ENCODE measurements at regions not wholly inside any gene's neighbourhood (a gene's known extent, or its start where the extent isn't known, plus 50 kb on each side); places are given as distances from the start of the nearest gene placed in this dataset.

DNA sequence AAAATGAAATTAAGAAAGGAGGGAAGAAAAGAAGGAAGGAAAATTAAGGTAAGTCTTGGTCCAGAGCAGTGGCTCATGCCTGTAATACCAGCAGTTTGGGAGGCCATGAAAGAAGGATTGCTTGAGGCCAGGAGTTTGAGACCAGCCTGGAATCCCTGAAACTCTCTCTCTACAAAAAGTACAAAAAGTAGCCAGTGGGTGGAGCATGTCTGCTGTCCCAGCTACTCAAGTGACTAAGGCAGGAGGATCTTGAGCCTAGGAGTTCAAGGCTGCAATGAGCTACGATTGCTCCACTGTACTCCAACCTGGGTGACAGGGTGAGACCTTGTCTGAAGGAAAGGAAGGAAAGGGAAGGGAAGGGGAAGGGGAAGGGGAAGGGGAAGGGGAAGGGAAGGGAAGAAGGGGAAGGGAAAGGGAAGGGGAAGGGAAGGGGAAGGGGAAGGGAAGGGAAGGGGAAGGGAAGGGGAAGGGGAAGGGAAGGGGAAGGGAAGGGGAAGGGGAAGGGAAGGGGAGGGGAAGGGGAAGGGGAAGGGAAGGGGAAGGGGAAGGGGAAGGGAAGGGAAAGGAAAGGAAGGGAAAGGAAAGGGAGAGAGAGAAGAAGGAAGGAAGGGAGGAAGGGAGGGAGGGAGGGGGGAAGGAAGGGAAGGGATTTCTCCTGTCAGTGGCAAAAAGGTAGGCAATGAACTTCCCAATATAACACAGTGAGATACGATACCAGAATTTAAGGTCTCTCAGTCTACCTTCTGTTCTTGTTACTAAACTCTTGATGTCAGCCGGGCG is 412.8 kb downstream of the CMPK2 start:
- DNase-seq (ENCODE audit: low read depth in 2 of 2), result no peak

DNA sequence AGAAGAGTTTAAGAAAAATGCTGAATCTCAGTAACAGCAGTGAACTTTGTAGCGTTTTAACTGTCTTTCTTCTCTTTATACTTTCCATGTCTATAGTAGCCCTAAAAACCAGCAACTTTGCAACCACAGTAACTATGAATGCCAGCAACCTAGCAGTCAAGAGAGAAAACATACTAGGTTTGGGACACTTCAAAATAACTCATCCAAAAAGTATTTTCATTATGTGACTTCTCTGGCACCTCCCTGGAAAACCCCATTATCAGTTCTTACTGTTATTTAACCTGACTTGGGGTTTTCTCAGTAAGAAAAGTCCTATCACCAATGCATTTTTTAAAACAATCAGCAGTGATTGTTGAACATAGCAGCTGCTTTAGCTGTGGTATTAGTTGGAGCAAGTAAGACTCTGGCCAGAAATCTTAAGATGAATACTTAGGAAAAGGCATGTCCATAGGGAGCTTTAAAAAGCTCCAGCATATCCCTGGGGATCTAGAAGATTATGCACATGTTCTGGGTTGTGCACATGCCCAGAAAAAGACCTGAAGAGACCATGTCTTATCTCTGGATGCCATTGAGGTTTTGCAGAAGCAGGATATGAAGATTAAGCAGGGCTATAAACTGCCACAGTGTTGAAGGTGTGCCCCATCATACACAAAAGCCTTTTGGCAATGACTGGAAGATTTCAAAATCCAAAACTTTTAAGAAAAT is 411.3 kb downstream of the CMPK2 start:
- no peak for DNase-seq (ENCODE audit: low read depth in 2 of 2)

DNA sequence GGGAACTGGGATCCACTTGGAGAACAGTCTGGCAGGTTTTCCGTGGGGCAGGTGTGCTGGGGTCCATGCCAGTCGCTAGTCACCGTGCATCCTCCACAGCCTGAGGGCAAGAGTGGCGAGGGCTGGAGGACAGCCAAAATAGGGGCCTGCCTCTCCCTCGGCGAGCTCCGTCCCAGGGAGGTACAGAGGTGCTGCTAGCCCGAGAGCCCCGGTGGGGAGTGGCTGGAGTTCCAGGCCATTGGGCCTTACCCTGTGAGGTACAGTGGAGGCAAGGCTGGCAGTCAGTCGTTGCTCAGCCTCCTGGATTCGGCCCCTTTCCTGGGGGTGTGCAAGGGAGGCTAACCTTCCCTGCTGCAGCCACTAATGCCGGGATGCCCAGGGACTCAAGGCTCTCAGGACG is 406.6 kb downstream of the CMPK2 start:
- no peak for DNase-seq (ENCODE audit: low read depth in 2 of 2)

DNA sequence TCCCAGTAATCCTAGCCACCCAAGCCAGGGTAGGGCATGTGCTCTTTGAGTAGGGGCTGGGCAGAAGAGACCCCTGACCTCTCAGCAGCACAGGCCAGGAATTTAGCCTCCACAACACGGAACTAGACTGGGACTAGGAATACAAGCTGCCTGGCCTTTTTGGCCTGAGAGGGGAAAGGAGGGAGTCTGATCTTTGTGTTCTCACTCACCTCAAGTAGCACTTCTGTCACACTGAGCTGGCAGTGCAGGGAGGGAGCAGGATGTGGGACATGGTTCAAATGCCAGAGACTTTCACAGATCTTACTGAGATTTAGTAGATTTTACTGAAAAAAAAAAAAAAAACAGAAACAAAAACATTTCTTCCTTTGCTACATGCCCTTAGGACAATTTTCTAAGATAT is 395.2 kb downstream of the CMPK2 start:
- no peak for DNase-seq (ENCODE audit: low read depth in 2 of 2)

DNA sequence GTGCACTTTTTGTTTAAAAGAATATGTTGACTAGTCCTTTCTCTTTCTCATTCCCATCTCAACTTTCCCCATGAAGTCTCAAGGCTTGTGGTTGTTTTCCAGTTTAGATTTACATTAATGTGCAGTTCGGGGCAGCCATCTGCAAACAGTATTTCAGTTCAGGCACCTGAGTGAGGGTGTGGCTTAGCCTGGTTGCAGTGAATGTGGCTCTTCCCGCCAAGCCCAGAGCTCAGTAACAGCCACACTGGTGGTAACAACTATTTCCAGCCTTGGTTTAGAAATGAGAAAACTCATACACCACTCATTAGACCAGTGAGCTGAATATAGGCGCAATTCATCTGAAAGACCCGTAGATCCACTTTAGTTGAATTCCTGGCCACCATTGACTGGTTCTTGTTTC is 394.3 kb downstream of the CMPK2 start:
- DNase-seq (ENCODE audit: low read depth in 2 of 2), result no peak

DNA sequence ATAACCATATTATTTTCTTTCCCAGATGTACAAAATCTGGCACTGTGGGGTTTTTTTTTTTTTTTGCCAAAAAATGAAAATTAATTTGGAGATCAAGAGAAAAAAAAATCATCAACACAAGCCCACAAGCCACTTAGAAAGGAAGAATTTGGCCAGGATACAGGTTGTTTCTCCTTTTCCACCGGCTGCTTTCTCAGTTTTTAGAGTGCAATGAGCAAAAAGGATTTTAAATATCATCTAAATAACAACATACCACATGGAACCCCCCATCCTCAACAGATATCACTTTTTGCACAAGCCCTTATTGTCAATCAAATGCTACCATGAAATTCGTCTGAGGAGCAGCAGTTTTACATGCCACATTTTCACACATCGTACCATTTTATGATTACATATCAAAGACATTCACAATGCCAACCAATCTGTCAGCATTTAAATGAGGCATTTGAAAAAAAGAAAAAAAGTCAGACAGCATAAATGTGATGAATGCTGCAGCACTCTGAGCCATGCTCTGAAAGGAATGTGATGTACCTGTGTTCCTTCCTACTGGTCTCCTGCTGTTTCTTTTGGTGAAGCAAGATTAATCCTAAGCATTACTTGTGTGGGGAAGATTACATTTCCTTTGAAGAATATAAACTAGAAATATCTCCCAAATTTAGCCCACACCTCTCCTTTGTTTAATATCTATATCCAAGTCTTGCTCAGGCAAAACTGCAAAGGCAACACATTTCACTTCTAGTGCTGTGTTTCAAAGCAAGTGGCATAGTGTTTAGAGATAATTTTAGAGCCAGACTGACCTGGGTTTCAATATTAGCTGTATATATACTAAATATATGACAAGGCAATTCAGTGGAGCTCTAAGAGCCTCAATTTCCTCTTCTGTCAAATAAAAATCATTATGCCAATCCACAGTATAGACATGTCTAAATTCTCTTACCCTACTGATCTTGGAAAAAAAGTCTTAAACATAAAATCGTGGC is 391.3 kb downstream of the CMPK2 start:
- DNase-seq (ENCODE audit: low read depth in 2 of 2), result no peak

DNA sequence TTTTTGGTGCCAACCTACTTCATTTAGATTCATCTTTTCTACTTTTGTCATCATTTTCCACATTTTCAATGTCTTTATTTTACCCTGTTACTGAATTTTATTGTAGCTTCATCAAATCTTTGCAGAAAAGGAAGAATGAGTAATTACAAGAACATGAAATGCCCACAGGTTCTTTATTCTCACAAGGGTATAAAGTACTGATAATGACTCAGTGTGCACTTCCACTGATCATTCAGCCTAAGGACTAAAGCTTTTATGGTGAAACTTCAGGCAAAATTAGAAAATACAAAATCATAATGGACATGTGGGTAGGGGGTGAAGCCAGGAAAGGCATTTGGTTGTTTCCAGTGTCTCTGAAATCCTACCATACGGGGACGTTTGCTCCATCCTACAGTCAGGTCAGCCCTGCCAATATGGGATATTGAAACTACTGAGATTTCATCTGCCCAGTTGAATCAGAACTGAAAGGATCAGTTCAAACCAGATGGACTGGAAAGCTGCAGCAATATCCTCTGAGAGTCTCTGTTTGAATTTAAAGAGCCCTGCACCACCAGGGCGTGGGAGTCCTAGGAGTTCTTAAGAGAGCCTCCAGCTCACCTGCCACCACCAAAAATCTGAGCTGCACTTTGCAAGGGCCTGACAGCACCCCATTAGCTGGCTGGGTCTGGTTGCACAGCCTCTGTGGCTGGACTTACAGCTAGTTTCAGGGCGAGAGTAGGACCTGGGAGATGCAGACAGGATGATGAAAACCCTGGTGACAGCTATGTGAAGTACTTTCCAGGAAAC is 390.4 kb downstream of the CMPK2 start:
- no peak for DNase-seq (ENCODE audit: low read depth in 2 of 2)

DNA sequence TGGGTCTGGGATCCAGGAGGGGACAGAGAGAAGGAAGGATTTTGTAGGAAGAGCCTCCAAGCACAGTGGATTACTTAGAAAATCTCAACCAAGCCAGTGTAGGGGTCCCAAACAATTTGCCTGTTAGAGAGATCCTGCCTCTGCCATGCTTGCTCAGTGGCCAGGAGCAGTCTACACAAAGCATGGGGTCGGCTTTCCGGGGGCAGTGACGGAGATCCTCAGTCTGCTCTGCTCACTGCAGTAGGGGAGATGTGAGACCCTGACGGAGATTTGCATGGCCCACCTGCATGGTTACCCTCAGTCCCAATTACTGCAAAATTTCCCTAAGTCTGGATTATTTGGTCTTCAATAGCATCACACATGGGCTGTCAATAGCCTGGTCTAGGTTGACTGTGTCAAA is 385.2 kb downstream of the CMPK2 start:
- DNase-seq (ENCODE audit: low read depth in 2 of 2), result no peak

DNA sequence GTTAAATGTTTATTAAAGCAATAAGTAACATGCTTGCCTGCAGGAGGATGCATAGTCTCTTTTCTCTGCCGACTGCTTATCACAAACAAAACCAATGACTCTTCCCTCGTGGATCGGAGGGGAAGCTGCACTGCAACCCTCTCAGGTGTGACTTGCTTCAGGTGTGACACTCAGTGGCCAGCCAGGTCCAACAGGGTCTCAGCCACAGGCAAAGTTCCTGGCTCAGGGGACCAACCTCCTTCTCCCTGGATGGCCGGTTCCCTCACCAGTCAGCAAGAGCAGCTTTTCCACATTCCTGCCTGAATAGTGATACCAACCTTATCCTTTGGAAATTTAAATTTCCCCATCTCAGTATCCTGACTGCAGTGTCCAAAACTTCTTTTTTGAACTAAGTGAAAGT is 383.5 kb downstream of the CMPK2 start:
- no peak for DNase-seq (ENCODE audit: low read depth in 2 of 2)

DNA sequence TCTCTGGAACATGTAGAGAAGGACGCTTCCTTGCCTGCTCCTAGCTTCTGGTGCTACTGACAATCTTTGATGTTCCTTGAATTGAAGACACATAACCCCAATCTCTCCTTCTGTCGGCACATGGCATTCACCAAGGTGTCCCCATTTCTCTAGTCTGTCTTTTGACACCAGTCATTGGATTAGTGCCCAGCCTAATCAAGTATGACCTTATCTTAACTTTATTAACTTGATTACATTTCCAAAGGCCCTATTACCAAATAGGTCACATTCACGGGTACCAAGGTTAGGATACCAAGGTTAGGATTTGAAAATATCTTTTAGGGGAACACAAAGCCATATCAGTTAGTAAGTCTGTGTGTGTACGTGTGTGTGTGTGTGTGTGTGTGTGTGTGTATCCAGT is 377.9 kb downstream of the CMPK2 start:
- DNase-seq (ENCODE audit: low read depth in 2 of 2), result no peak

DNA sequence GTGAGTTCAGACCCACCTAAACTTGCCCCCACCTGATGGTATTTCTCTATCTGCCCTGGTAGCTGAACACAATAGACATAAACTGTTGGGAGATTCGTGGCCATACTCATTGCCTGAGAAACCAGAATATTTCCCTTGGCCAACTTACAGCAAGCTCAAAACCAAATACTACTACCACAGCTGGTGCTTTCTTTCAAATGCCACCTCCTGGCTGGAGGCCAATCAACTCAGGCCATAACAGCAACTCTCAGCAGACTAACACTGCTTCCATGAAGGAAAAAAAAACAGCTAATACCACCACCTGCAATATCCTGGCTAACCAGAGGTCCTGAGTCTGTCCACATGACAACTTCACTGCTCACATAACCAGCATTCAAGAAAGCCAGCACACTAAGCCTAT is 373.1 kb downstream of the CMPK2 start:
- DNase-seq (ENCODE audit: low read depth in 2 of 2), result no peak

DNA sequence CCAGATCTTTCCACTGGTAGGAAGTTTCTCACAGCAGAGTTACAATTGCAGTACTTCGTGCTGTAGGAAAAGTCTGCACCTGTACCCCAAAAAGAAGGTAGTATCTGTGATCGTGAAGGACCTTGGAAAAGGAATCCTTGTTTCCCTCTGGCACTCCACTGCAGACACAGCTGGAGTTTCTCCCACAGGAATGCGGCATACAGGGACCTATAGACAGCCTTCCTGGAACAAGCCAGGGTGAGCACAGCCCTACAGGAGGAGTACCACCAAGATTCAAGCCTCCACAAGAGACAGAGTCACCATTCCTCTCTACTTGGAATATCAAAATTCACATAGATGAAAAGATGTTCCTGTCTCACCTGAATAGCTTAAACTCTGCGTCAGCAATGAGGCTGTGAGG is 372.4 kb downstream of the CMPK2 start:
- DNase-seq (ENCODE audit: low read depth in 2 of 2), result no peak

DNA sequence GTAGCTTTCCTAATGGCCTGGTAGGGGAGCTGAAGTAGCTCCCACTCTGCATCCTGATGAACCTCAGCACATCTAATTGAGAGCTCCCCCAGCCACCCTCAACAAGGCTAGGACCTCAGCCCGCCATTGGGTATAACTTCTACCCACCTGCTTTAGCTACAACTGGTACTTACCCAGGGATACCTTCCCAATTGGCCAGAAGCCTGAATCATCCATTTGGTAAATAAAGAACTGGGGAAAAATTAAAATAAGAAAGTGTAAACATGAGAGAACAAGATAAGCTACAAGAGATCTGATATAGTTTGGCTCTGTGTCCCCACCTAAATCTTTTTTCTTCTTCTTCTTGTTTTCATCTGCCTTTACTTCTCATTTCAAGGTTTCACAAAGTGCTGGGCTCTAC is 372.0 kb downstream of the CMPK2 start:
- DNase-seq (ENCODE audit: low read depth in 2 of 2), result no peak

DNA sequence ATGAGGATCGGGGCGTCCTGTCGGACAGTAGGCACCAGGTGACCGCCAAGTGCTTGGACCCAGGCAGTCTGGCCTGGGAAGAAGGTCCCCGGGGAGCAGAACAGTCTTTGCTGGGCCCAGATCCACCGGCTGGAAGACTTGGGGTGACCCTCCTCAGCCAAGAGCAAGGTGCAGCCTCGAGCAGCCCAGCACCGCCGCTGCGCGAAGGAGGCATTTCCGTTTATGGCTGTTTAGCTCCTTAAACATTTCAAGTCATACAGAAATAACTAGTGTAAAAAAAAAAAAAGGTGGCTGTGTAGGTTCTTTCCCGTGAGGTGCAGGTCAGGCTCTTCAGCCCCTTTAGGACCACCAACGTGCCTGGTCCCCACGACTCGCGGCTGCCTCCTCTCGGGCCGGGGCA is 370.2 kb downstream of the CMPK2 start:
- no peak for DNase-seq (ENCODE audit: low read depth in 2 of 2)

DNA sequence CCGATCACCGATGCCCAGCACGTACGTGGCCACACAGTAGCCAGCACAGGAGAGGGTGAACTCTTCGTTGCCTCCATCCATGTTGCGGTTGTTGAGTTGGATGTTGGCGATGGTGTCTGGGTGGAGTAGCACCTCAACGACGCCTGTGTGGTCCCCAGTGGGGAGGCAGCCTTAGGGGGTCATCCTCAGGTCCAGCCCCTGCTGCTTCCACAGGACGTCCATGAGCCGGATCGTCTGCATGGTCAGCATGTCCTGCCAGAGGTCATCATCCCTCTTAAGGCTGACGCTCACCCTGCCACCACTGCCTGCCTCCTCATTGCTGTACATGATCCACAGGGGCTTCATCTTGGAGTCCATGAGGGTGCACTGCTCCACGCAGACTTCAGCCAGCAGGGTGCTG is 369.3 kb downstream of the CMPK2 start:
- no peak for DNase-seq (ENCODE audit: low read depth in 2 of 2)

DNA sequence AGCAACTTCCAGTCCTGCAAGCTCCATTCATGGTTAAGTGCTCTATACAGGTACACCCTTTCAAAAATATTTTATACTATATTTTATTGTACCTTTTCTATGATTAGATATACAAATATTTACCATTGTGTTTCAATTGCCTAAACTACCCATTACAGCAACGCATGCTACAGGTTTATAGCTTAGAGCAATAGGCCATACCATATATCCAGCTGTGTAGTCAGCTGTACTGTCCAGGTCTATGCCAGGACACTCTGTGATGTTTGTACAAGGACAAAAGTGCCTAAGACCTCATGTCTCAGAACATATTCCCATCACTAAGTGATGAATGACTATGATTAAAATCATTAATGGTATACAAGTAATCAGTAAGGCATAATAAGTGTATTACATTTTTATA is 368.7 kb downstream of the CMPK2 start:
- DNase-seq (ENCODE audit: low read depth in 2 of 2), result no peak

DNA sequence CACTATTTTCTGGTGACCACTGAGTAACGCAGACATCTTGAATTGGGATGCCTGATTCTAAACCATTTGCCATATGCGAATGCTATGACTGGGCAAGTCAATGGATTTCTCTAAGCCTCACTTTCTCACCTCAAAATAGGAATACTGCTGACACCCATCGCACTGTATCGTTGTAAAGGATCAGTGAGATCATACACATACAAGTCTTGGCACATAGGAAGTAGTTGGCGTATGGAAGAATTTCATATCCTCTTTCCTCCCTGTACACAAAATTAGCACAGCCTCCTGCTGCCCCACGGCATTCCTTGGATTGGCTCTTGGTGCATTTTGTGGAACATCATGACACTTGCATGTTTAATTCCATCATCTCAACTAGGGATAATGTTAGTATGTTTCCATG is 366.9 kb downstream of the CMPK2 start:
- no peak for DNase-seq (ENCODE audit: low read depth in 2 of 2)

DNA sequence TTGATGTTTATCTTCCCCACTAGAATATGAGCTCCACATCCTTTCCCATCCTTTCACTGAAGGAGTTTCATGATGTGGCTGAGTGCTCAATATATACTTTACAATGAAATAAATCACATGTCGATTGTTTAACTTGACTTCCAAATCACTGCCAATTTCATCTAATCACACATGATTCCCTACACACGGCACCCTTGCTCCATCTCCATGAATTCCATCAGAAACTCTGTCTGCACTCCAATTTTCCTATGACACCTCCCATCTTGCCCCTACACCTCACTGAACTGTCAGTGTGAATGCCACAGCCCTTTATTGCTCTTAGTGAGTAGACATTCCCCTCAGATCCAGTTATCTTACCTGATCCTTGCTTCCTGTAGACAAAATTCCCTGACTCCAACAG is 366.0 kb downstream of the CMPK2 start:
- DNase-seq (ENCODE audit: low read depth in 2 of 2), result no peak

DNA sequence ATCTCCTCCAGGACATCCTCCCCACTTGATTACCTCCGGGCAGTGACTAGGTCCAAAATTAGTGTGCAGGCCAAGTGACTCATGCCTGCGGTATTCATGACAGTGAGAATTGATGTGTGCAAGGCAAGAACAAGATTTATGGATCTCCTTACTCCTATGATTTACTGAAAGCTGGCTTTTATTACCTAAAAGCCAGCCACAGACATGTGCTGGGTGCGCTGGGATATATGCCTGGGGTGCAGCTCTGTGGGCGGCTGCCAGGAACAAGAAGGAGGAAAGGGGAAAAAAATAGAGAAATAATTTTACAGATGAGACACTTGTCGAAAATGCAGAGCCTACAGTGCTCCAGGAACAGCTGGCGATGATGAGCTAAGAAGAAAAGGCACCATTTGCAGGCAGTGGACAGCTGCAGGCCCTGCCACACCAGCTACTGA is 359.3 kb downstream of the CMPK2 start:
- no peak for DNase-seq (ENCODE audit: low read depth in 2 of 2)

DNA sequence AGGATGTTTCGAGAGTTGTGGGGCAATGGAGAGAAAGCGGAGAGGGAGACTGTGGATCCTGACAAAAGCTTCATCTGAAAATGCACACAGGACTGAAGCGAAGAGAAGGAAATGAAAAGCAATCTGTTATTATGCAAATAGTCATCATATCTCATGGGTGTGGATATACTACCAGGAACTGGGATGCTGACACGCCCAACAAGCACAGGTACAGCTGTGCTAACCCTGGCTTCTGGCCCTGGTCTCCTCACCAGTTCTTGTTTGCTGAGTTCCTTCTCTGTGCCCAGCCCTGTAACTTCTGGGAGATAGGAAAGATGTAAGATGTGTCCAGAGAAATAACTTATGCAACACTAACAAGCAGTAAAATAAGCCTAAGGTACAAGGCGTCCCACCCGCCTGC is 358.8 kb downstream of the CMPK2 start:
- DNase-seq (ENCODE audit: low read depth in 2 of 2), result no peak

DNA sequence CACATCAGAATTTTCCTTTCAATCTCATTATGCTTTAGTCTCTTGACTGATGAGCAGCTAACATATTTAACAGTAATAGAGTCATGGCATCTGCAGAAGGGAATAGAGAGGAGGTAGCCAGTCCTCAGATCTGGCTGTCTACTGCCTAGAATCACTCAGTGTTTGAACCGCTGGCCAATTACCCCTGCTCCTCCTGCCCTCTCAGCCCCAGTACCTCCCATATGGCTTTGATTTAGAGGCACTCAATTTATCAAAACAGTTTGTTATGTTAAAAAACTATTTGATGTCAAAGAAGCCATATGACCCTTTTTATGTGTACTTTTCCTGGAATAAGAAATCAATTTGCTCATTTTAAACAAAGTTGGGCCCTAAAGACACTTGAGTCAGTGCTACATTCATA is 355.2 kb downstream of the CMPK2 start:
- DNase-seq (ENCODE audit: low read depth in 2 of 2), result no peak

Measured in dermis microvascular lymphatic vessel endothelial cell (primary cell).